Transverse colon (tissue), 4 donors: ENCODE measurements at regions not wholly inside any gene's neighbourhood (a gene's known extent, or its start where the extent isn't known, plus 50 kb on each side); places are given as distances from the start of the nearest gene placed in this dataset.
A peak's percentile ranks its signal among the peaks of the same experiment; 100 is the strongest.

Experiments
- EP300 ChIP-seq: sonication (generic); formaldehyde crosslinking; IDR thresholded peaks from one replicate; pipeline ENCODE4 v1.6.1; 2017; ENCODE audit warnings: antibody characterized with exemption, low read depth
- POLR2A ChIP-seq: fragments of 450-650 bp; IDR thresholded peaks from one replicate; pipeline ENCODE4 v1.6.1; 2016; ENCODE audit warnings: antibody characterized with exemption, mild to moderate bottlenecking, moderate library complexity
- POLR2AphosphoS5 ChIP-seq, 3 donors: sonication (generic); formaldehyde crosslinking; IDR thresholded peaks; one replicate each; pipeline ENCODE4 v1.6.1; 2016; ENCODE audit warnings: antibody characterized with exemption in 3 of 3
- TF ChIP-seq, protein P1 (sequence below), 5 experiments: fragments of 200-600 bp in 3 of 5; fragments of 450-650 bp in 2 of 5; sonication (generic) in 3 of 5; IDR thresholded peaks; 1 replicate in 2 of 5; 2 replicates in 3 of 5; pipeline ENCODE4 v1.5.1; 2016 to 2017; ENCODE audit warnings: antibody characterized with exemption in 5 of 5, inconsistent platforms in 3 of 5, mild to moderate bottlenecking in 2 of 5, moderate library complexity in 1 of 5

DNA sequence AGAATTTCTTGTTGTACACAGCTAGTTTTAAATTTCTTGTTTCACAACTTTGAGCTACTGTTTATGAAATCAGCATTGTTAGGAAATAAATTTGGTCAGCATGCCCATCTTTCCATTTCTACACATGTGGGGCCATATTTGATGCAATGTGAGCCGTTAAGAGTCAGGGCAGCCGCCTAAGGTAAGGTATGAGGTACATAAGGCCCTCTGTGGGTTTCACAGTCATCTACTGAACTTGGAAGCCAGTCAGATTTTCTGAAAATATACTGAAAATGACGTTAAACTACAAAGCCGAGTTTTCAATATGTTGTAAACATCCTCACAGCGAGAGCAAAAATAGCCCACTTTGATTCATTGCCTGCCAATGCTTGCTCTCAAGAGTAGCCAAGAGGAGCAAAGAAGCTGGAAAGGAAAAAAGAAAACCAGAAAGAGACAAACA is 94.7 kb upstream of the PDZRN3 start:
- TF ChIP-seq, protein P1, sequence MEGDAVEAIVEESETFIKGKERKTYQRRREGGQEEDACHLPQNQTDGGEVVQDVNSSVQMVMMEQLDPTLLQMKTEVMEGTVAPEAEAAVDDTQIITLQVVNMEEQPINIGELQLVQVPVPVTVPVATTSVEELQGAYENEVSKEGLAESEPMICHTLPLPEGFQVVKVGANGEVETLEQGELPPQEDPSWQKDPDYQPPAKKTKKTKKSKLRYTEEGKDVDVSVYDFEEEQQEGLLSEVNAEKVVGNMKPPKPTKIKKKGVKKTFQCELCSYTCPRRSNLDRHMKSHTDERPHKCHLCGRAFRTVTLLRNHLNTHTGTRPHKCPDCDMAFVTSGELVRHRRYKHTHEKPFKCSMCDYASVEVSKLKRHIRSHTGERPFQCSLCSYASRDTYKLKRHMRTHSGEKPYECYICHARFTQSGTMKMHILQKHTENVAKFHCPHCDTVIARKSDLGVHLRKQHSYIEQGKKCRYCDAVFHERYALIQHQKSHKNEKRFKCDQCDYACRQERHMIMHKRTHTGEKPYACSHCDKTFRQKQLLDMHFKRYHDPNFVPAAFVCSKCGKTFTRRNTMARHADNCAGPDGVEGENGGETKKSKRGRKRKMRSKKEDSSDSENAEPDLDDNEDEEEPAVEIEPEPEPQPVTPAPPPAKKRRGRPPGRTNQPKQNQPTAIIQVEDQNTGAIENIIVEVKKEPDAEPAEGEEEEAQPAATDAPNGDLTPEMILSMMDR (IDR thresholded peaks at IDR 0.05): no peak
- TF ChIP-seq EP300 (no peak), POLR2A (no peak), POLR2AphosphoS5 (IDR thresholded peaks at IDR 0.05) (peak in 1 of 3 donors; percentile 56)
